Heart right ventricle (tissue), 16 donors: ENCODE measurements at regions not wholly inside any gene's neighbourhood (a gene's known extent, or its start where the extent isn't known, plus 50 kb on each side); places are given as distances from the start of the nearest gene placed in this dataset.
"Not testable (repeated sequence)": the region's sequence is repeated elsewhere in the genome, so short reads cannot be mapped to it uniquely, and the experiment has no call there.

Experiments
- ATAC-seq, 8 donors: fragments of 200-7000 bp; cut with Tn5 transposase; one replicate each; pipeline ENCODE4 v1.9.1; 2020; ENCODE audit warnings: mild to moderate bottlenecking in 8 of 8, moderate library complexity in 8 of 8, moderate number of reproducible peaks in 1 of 8
- DNase-seq, 2 donors: peaks; one replicate each; pipeline ENCODE4 v3.0.0-alpha.2; 2020
- H3K27ac ChIP-seq, 10 donors: fragments of 200-600 bp; sonication (generic) in 2 of 10; one replicate each; pipeline versions ENCODE4 v1.5.0 to v1.8.0; 2020 to 2022; ENCODE audit warnings: mild to moderate bottlenecking in 3 of 10
- H3K27me3 ChIP-seq, 7 donors: fragments of 200-600 bp; one replicate each; pipeline ENCODE4 v1.8.0; 2021 to 2022; ENCODE audit warnings: mild to moderate bottlenecking in 2 of 7
- H3K36me3 ChIP-seq, 9 donors: fragments of 200-600 bp; sonication (generic) in 1 of 9; one replicate each; pipeline versions ENCODE4 v1.5.0 to v1.8.0; 2020 to 2022; ENCODE audit warnings: mild to moderate bottlenecking in 2 of 9
- H3K4me1 ChIP-seq, 9 donors: fragments of 200-600 bp; sonication (generic) in 1 of 9; one replicate each; pipeline versions ENCODE4 v1.5.0 to v1.8.0; 2020 to 2022; ENCODE audit warnings: mild to moderate bottlenecking in 4 of 9
- H3K4me3 ChIP-seq, 10 donors: fragments of 200-600 bp; sonication (generic) in 2 of 10; one replicate each; pipeline versions ENCODE4 v1.5.0 to v1.8.0; 2020 to 2022; ENCODE audit warnings: mild to moderate bottlenecking in 7 of 10, moderate library complexity in 2 of 10
- H3K9me3 ChIP-seq, 11 donors: fragments of 200-600 bp in 10 of 11; sonication (generic) in 2 of 11; one replicate each; pipeline versions ENCODE4 v1.5.0 to v1.8.0; 2013 to 2022; ENCODE audit warnings: mild to moderate bottlenecking in 2 of 11, control low read depth in 1 of 11, moderate library complexity in 1 of 11
- WGBS, 2 donors: extraction: QIAGEN DNeasy Blood & Tissue Kit; methylation state at CpG; one replicate each; pipeline ENCODE4 v1.1.7; 2013; ENCODE audit warnings: inconsistent platforms in 1 of 2; 5-methylcytosine and 5-hydroxymethylcytosine counted together
- intact Hi-C, 10 donors: fragments of 100-400 bp; cut with DNase I; formaldehyde crosslinking; loops; one replicate each; pipeline versions ENCODE4 v1.11.1 to v1.14.2; 2022
- TF ChIP-seq, protein P1 (sequence below), 9 donors: fragments of 200-600 bp; sonication (generic) in 2 of 9; IDR thresholded peaks; one replicate each; pipeline versions ENCODE4 v1.5.0 to v1.8.0; 2021 to 2022; ENCODE audit warnings: antibody characterized with exemption in 9 of 9, mild to moderate bottlenecking in 5 of 9, moderate library complexity in 1 of 9
- donor health status: Arrhythmogenic right ventricular cardiomyopathy.
- donor health status: ischemic (EF 13 %, LVEDD 7.1; RV severe dilation, severe dysfunction).
- donor health status: healthy with polysubstance abuse.
- donor health status: DM: no; HTN: yes; CAD: no.
- donor health status: DM: no; HTN: no; CAD: no.
- donor health status: ischemic (EF 25% LVEDD 6.9; RV normal size, moderate dysfunction).
- donor health status: ischemic (EF 25% LVEDD 5.7; RV mildly dilated, moderate dysfunction).
- donor health status: healthy.
- donor health status: DM: yes; HTN: yes; CAD: no.
- donor health status: Ischemic cardiomyopathy.
- donor health status: ischemic (EF 35%, LVEDD 5.7; RV mildly dilated, moderate dysfunction).
- donor health status: nonischemic (EF 11% LVEDD 7.7; RV severe dilation, severe dysfunction).
- donor health status: DM: yes; HTN: yes; CAD: no.
- donor health status: PGD.
- donor health status: ischemic (EF 29% LVEDD 5.4; RV normal size, mild dysfunction).
- donor health status: nonischemic (EF 23%, LVEDD 6.1; RV moderate dilation, normal function).

GRCh38 chr15:66964791-66965190 lies 100.6 kb upstream of the SMAD3 start:
- Histone ChIP-seq H3K4me1 (peaks cover 0 to 12% (median 0%) of the 10 kb centered on the region in 9 donors), H3K27ac (no peak overlapping the region), H3K4me3 (no peak overlapping the region), H3K27me3 (no peaks in the 10 kb centered on the region), H3K36me3 (no peaks in the 10 kb centered on the region), H3K9me3 (no peaks in the 10 kb centered on the region)
- TF ChIP-seq, protein P1, sequence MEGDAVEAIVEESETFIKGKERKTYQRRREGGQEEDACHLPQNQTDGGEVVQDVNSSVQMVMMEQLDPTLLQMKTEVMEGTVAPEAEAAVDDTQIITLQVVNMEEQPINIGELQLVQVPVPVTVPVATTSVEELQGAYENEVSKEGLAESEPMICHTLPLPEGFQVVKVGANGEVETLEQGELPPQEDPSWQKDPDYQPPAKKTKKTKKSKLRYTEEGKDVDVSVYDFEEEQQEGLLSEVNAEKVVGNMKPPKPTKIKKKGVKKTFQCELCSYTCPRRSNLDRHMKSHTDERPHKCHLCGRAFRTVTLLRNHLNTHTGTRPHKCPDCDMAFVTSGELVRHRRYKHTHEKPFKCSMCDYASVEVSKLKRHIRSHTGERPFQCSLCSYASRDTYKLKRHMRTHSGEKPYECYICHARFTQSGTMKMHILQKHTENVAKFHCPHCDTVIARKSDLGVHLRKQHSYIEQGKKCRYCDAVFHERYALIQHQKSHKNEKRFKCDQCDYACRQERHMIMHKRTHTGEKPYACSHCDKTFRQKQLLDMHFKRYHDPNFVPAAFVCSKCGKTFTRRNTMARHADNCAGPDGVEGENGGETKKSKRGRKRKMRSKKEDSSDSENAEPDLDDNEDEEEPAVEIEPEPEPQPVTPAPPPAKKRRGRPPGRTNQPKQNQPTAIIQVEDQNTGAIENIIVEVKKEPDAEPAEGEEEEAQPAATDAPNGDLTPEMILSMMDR (IDR thresholded peaks at IDR 0.05): no peak
- 94 to 95% methylated on average over 9 of the region's 9 CpGs for WGBS, 2 donors
- ATAC-seq (peak in 1 of 8 donors; percentile 53), DNase-seq (no peak)
- intact Hi-C loops: no loop called here

DNA sequence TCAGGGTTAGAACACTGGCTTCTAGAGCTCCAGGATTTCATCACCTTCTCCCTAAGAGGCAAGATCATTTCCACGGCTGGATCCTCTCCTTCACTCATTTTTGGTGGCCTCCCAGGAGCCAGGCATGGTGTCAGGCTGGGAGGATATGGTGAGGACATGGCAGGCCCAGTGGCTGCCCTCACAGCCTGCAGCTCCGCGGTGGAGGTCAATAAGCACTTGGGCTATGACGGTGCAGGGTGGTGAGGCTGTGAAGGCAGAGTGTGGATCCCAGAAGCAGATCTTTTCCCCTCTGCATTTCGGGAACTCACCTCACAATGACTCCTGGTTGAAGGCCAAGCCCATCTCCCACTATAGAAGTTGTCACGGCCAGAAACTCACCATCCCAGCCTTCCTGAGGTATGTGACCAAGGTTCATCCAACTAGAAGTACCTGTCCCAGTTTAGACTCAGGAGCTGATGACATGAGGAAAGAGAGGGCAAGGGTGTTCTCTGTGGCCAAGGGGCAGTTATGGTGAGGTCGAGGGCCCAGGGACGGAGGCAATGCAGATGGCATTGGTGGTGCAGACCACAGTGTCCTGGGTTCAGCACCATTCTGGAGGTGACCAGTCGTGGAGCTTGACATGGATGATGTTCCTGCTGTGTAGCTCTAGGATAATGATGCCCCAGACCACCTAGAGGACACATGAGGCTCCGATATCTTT lies 100.1 kb upstream of the SMAD3 start:
- Histone ChIP-seq H3K36me3 (no peaks in the 10 kb centered on the region), H3K27ac (no peak overlapping the region), H3K9me3 (no peaks in the 10 kb centered on the region), H3K4me1 (peaks cover 0 to 12% (median 0%) of the 10 kb centered on the region in 9 donors), H3K27me3 (no peaks in the 10 kb centered on the region), H3K4me3 (no peak overlapping the region)
- ATAC-seq: no peak
- WGBS, 2 donors: 96% methylated on average over 10 of the region's 10 CpGs
- DNase-seq: no peak
- TF ChIP-seq, protein P1 (IDR thresholded peaks at IDR 0.05): no peak
- intact Hi-C loops: no loop called here

- TF ChIP-seq, protein P1 (IDR thresholded peaks at IDR 0.05): peak in 1 of 9 donors; percentile 10
- DNase-seq: no peak
These were observed 99.1 kb upstream of the SMAD3 start for GRCh38 chr15:66966256-66966655.

GRCh38 chr15:66968806-66969596 lies 96.4 kb upstream of the SMAD3 start:
- H3K27ac ChIP-seq: no peak overlapping the region
- TF ChIP-seq, protein P1 (IDR thresholded peaks at IDR 0.05): no peak
- no peaks in the 10 kb centered on the region for H3K36me3 ChIP-seq
- no peaks in the 10 kb centered on the region for H3K9me3 ChIP-seq
- WGBS, 2 donors: 91 to 94% methylated on average over 10 of the region's 10 CpGs
- no peak overlapping the region for H3K4me3 ChIP-seq
- intact Hi-C loops: no loop called here
- H3K27me3 ChIP-seq: no peaks in the 10 kb centered on the region
- DNase-seq (no peak), ATAC-seq (no peak)
- H3K4me1 ChIP-seq: peaks cover 0 to 2% (median 0%) of the 10 kb centered on the region in 9 donors

More at GRCh38 chr15:66966256-66966655, 99.1 kb upstream of the SMAD3 start:
- whole genome bisulfite sequencing, 2 donors: 90 to 99% methylated on average over 2 of the region's 2 CpGs
- intact Hi-C loops: no loop called here
- ATAC-seq: no peak
- no peaks in the 10 kb centered on the region for H3K27me3 ChIP-seq
- peaks cover 0 to 12% (median 0%) of the 10 kb centered on the region in 9 donors for H3K4me1 ChIP-seq
- H3K36me3 ChIP-seq: no peaks in the 10 kb centered on the region
- H3K9me3 ChIP-seq: no peaks in the 10 kb centered on the region
- no peak overlapping the region for H3K4me3 ChIP-seq
- no peak overlapping the region for H3K27ac ChIP-seq

GRCh38 chr15:66974131-66974530 lies 91.3 kb upstream of the SMAD3 start:
- H3K27ac ChIP-seq, DNase-seq, H3K4me3 ChIP-seq, H3K27me3 ChIP-seq, ATAC-seq, H3K36me3 ChIP-seq, H3K4me1 ChIP-seq, H3K9me3 ChIP-seq, intact Hi-C loops: not testable (repeated sequence)
- WGBS, 2 donors: 92 to 94% methylated on average over 10 of the region's 10 CpGs

GRCh38 chr15:66976106-66976640 lies 89.2 kb upstream of the SMAD3 start:
- H3K36me3 ChIP-seq, H3K27me3 ChIP-seq, ATAC-seq, H3K4me3 ChIP-seq, H3K27ac ChIP-seq, H3K4me1 ChIP-seq, intact Hi-C loops, H3K9me3 ChIP-seq, DNase-seq: not testable (repeated sequence)
- WGBS, 2 donors: 91% methylated on average over 18 of the region's 18 CpGs

DNA sequence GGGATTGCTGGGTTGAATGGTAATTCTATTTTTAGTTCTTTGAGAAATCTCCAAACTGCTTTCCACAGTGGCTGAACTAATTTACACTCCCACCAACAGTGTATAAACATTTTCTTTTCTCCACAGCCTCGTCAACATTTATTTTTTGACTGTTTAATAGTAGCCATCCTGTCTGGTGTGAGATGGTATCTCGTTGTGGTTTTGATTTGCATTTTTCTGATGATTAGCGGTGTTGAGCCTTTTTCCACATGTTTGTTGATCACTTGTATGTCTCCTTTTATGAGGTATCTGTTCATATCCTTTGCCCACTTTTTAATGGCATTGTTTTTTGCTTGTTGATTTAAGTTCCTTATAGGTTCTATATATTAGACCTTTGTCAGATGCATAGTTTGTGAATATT lies 85.1 kb upstream of the SMAD3 start:
- intact Hi-C loops, H3K27ac ChIP-seq, H3K4me3 ChIP-seq, H3K9me3 ChIP-seq, H3K27me3 ChIP-seq, DNase-seq, ATAC-seq, H3K36me3 ChIP-seq, H3K4me1 ChIP-seq: not testable (repeated sequence)
- whole genome bisulfite sequencing, 2 donors: 53 to 69% methylated on average over 3 of the region's 3 CpGs
